Osteoblast (primary cell): ENCODE measurements at regions not wholly inside any gene's neighbourhood (a gene's known extent, or its start where the extent isn't known, plus 50 kb on each side); places are given as distances from the start of the nearest gene placed in this dataset.

Experiments
- DNase-seq: peaks from one replicate; pipeline ENCODE4 v3.0.0; 2011; ENCODE audit warnings: low spot score, mixed read lengths; ENCODE audit not compliant: insufficient read length; ENCODE audit errors: missing footprints
- H2AFZ ChIP-seq: 2 replicates; pipeline ENCODE4 v1.6.0; 2011; ENCODE audit warnings: mild to moderate bottlenecking, low read length
- H3K27ac ChIP-seq: 2 replicates; pipeline ENCODE4 v1.5.1; 2011; ENCODE audit warnings: mild to moderate bottlenecking, low read depth, low read length, moderate library complexity
- H3K27me3 ChIP-seq: 2 replicates; pipeline ENCODE4 v1.6.0; 2012; ENCODE audit warnings: mild to moderate bottlenecking, control low read depth, inconsistent platforms, low read length, moderate library complexity; ENCODE audit not compliant: insufficient read depth
- H3K36me3 ChIP-seq: 2 replicates; pipeline ENCODE4 v1.5.1; 2011; ENCODE audit warnings: mild to moderate bottlenecking, low read length, control low read depth, moderate library complexity; ENCODE audit not compliant: insufficient read depth
- H3K4me1 ChIP-seq: 2 replicates; pipeline ENCODE4 v1.5.1; 2011; ENCODE audit warnings: mild to moderate bottlenecking, low read length, control low read depth, moderate library complexity; ENCODE audit not compliant: insufficient read depth
- H3K4me2 ChIP-seq: 2 replicates; pipeline ENCODE4 v1.6.0; 2011; ENCODE audit warnings: mild to moderate bottlenecking, low read length; ENCODE audit not compliant: insufficient read depth
- H3K4me3 ChIP-seq: fragments of 200-600 bp; sonication (generic); 3 replicates; pipeline ENCODE4 v1.5.1; 2012; ENCODE audit warnings: mild to moderate bottlenecking, low read length, inconsistent platforms; ENCODE audit not compliant: insufficient read depth
- H3K79me2 ChIP-seq: 2 replicates; pipeline ENCODE4 v1.6.0; 2012; ENCODE audit warnings: mild to moderate bottlenecking, low read length, control low read depth, inconsistent platforms; ENCODE audit not compliant: insufficient read depth
- H3K9me3 ChIP-seq: 2 replicates; pipeline ENCODE4 v1.5.1; 2011; ENCODE audit warnings: low read depth, low read length, control low read depth
- H4K20me1 ChIP-seq: 2 replicates; pipeline ENCODE4 v1.6.0; 2012; ENCODE audit warnings: mild to moderate bottlenecking, low read length, control low read depth; ENCODE audit not compliant: insufficient read depth
- TF ChIP-seq, protein P1 (sequence below): IDR thresholded peaks from 2 replicates; pipeline ENCODE4 v1.5.1; 2011; ENCODE audit warnings: mild to moderate bottlenecking, low read depth, low read length, moderate library complexity; ENCODE audit errors: extremely low read depth

- no peaks in the 10 kb centered on the region for H4K20me1 ChIP-seq
- H3K36me3 ChIP-seq = no peaks in the 10 kb centered on the region
- TF ChIP-seq, protein P1, sequence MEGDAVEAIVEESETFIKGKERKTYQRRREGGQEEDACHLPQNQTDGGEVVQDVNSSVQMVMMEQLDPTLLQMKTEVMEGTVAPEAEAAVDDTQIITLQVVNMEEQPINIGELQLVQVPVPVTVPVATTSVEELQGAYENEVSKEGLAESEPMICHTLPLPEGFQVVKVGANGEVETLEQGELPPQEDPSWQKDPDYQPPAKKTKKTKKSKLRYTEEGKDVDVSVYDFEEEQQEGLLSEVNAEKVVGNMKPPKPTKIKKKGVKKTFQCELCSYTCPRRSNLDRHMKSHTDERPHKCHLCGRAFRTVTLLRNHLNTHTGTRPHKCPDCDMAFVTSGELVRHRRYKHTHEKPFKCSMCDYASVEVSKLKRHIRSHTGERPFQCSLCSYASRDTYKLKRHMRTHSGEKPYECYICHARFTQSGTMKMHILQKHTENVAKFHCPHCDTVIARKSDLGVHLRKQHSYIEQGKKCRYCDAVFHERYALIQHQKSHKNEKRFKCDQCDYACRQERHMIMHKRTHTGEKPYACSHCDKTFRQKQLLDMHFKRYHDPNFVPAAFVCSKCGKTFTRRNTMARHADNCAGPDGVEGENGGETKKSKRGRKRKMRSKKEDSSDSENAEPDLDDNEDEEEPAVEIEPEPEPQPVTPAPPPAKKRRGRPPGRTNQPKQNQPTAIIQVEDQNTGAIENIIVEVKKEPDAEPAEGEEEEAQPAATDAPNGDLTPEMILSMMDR = no peak
- no peaks in the 10 kb centered on the region for H3K9me3 ChIP-seq
- H3K79me2 ChIP-seq = no peaks in the 10 kb centered on the region
- H3K4me1 ChIP-seq = peaks cover 4% of the 10 kb centered on the region
- H2AFZ ChIP-seq = no peak overlapping the region
- no peak overlapping the region for H3K4me3 ChIP-seq
- no peak overlapping the region for H3K27ac ChIP-seq
- no peak for DNase-seq
- H3K27me3 ChIP-seq = peaks cover 65% of the 10 kb centered on the region
- no peak overlapping the region for H3K4me2 ChIP-seq
Observed at GRCh38 chr7:25864511-25864910, 287.5 kb upstream of the NFE2L3 start.

DNA sequence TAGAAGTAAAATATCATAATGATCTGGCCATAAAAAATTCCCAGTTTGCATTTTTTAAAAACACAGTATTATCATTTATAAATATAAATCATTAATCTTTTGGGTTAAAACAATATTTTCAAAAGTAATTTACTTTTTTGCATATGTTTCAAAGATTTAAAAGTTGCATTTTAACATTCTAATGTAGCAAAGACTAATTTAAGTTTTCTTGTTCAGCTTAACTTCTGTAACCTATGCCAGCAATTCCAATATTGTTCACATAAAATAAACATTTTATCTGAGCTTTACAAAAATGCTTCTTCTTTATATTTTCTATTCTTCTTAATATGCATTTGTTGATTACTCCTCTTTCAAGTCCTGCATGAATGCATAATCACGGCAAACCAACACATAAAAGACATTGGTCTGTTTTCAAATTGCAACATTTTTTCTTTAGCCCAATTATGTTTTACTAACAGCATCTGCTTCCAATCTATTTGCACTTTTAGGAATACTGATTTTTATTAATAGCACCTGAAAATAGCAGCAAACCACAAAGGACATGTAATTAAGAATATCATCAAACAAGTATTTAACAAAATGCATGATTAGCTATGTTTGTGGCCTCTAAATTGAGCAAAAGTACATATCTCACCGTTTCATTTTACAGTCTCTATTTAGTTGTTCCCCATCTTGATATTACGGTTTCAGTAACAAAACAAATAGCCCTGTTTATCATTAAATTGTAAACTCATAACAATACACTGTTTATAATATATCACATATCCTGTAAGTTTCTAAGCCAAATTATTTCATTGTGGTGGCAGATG lies 286.9 kb upstream of the NFE2L3 start:
- Histone ChIP-seq H3K9me3 (no peaks in the 10 kb centered on the region), H3K79me2 (no peaks in the 10 kb centered on the region), H3K27ac (no peak overlapping the region), H3K27me3 (peaks cover 67% of the 10 kb centered on the region), H3K4me1 (peaks cover 4% of the 10 kb centered on the region), H3K36me3 (no peaks in the 10 kb centered on the region), H2AFZ (no peak overlapping the region), H4K20me1 (no peaks in the 10 kb centered on the region), H3K4me2 (no peak overlapping the region), H3K4me3 (no peak overlapping the region)
- DNase-seq = no peak
- TF ChIP-seq, protein P1 = no peak

- Histone ChIP-seq H3K4me1 (no peaks in the 10 kb centered on the region), H2AFZ (no peak overlapping the region), H4K20me1 (no peaks in the 10 kb centered on the region), H3K4me2 (no peak overlapping the region), H3K79me2 (no peaks in the 10 kb centered on the region), H3K27ac (no peak overlapping the region), H3K36me3 (no peaks in the 10 kb centered on the region), H3K9me3 (no peaks in the 10 kb centered on the region), H3K27me3 (peaks cover 76% of the 10 kb centered on the region), H3K4me3 (no peak overlapping the region)
- TF ChIP-seq, protein P1 = no peak
- no peak for DNase-seq
Observed at GRCh38 chr7:25868509-25868908, 283.5 kb upstream of the NFE2L3 start.

- Histone ChIP-seq H3K36me3 (no peaks in the 10 kb centered on the region), H3K27ac (no peak overlapping the region), H3K4me1 (no peaks in the 10 kb centered on the region), H3K4me3 (no peak overlapping the region), H3K27me3 (peaks cover 55% of the 10 kb centered on the region), H3K79me2 (no peaks in the 10 kb centered on the region), H2AFZ (no peak overlapping the region), H4K20me1 (no peaks in the 10 kb centered on the region), H3K9me3 (no peaks in the 10 kb centered on the region), H3K4me2 (no peak overlapping the region)
- DNase-seq = no peak
- TF ChIP-seq, protein P1 = no peak
Observed at GRCh38 chr7:25870574-25870973, 281.4 kb upstream of the NFE2L3 start.
